ENCODE measurements at regions not wholly inside any gene's neighbourhood (a gene's known extent, or its start where the extent isn't known, plus 50 kb on each side); places are given as distances from the start of the nearest gene placed in this dataset.

DNA sequence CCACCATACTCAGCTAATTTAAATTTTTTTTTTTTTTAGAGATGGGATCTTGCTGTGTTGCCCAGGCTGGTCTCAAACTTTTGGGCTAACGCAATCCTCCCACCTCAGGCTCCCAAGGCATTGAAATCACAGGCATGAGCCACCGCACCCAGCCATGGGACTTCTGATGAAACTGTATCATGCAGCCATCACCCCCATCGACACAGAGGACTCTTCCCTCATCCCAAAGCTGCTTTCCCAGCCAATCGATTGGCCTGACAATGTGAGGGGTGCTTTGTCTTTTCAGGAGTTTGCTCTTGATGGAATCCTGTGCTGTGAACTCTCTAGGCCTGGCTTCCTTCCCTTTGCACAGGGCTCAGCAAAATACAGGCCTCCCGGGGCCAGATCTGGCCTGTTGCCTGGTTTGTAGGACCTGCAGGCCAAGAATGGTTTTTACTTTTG, 59.6 kb upstream of the NCOR2 start (continued):
- TF ChIP-seq, protein P1, sequence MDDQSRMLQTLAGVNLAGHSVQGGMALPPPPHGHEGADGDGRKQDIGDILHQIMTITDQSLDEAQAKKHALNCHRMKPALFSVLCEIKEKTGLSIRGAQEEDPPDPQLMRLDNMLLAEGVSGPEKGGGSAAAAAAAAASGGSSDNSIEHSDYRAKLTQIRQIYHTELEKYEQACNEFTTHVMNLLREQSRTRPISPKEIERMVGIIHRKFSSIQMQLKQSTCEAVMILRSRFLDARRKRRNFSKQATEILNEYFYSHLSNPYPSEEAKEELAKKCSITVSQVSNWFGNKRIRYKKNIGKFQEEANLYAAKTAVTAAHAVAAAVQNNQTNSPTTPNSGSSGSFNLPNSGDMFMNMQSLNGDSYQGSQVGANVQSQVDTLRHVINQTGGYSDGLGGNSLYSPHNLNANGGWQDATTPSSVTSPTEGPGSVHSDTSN (IDR thresholded peaks at IDR 0.05; ENCODE audit: insufficient replicate concordance, low read depth, low read length) = no peak
- no peak for TF ChIP-seq KLF5 (IDR thresholded peaks at IDR 0.05; ENCODE audit: partially characterized antibody)
- no peak for TF ChIP-seq CBX3 (IDR thresholded peaks at IDR 0.05; ENCODE audit: borderline replicate concordance, low read depth)

DNA sequence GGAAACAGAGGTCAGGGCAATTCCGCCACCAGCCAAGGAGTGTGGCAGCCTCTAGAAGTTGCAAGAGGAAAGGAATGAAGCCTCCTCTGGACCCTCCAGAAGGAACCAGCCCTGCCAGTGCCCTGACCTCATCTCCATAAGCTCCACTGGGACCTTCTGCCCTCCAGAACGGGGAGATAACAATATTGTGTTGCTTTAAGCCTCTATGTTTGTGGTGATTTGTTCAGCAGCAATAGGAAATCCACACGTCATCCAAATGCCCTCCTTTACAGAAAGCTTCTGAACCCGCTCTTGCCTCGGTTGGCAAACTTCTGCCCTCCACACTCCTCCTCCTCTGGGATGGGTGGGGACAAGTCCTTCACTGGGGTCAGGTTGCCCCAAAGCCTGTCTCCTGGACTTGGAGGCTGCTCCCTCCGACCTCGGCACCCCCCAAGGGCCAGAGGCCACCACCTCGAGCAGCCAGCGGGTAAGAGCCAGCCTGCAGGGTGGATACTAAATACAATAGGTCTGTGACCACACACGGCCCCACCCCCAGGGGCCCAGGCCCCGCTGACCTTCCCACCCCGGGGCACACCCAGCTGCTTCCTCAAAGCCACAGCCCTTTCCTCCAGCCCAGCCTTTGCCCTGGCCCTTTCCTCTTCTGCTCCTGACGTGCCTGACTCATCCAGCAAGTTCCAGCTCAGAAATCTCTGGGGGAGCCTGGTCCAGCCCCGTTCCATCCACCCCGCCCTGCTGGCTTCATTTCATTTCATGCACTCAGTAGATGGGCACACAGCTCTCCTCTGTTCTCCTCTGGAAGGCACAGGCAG, 58.7 kb upstream of the NCOR2 start:
- H2AFZ ChIP-seq (ENCODE audit: control insufficient read depth, low read depth, low read length) = no peak overlapping the region
- TF ChIP-seq, protein P1 (IDR thresholded peaks at IDR 0.05; ENCODE audit: insufficient replicate concordance, low read depth, low read length) = no peak
- TF ChIP-seq HCFC1 (IDR thresholded peaks at IDR 0.05; ENCODE audit: low read length) = no peak
- no peak for TF ChIP-seq RFX5 (IDR thresholded peaks at IDR 0.05; ENCODE audit: low read depth, low read length)
- TF ChIP-seq ZZZ3 (IDR thresholded peaks at IDR 0.05; ENCODE audit: control insufficient read depth, insufficient read length, low read depth) = no peak
- TF ChIP-seq FOXM1 (IDR thresholded peaks at IDR 0.05; ENCODE audit: low read depth, low read length) = no peak
- no peak for TF ChIP-seq NFXL1 (IDR thresholded peaks at IDR 0.05; ENCODE audit: borderline replicate concordance)
- TF ChIP-seq, protein P2, sequence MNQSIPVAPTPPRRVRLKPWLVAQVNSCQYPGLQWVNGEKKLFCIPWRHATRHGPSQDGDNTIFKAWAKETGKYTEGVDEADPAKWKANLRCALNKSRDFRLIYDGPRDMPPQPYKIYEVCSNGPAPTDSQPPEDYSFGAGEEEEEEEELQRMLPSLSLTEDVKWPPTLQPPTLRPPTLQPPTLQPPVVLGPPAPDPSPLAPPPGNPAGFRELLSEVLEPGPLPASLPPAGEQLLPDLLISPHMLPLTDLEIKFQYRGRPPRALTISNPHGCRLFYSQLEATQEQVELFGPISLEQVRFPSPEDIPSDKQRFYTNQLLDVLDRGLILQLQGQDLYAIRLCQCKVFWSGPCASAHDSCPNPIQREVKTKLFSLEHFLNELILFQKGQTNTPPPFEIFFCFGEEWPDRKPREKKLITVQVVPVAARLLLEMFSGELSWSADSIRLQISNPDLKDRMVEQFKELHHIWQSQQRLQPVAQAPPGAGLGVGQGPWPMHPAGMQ (IDR thresholded peaks at IDR 0.05; ENCODE audit: borderline replicate concordance) = no peak
- TF ChIP-seq BACH1 (IDR thresholded peaks at IDR 0.05; ENCODE audit: borderline replicate concordance) = no peak
- no peak for TF ChIP-seq SREBF1 (IDR thresholded peaks at IDR 0.05; ENCODE audit: low read length)
- no peak for TF ChIP-seq POU2F2 (IDR thresholded peaks at IDR 0.05; ENCODE audit: borderline replicate concordance, low read depth, low read length)
- TF ChIP-seq SMC3 (IDR thresholded peaks at IDR 0.05; ENCODE audit: borderline replicate concordance, low read length) = no peak
- no peak for TF ChIP-seq PAX5 (IDR thresholded peaks at IDR 0.05; ENCODE audit: borderline replicate concordance, low read depth, low read length)
- TF ChIP-seq HDAC6 (IDR thresholded peaks at IDR 0.05; ENCODE audit: unreplicated experiment) = no peak
- TF ChIP-seq NR2F1 (conservative IDR thresholded peaks at IDR 0.05) = no peak
- H3K9ac ChIP-seq (ENCODE audit: control insufficient read depth, insufficient read depth, low read length) = no peak overlapping the region
- H3K4me1 ChIP-seq (ENCODE audit: control insufficient read depth, insufficient read depth, low read length) = no peaks in the 10 kb centered on the region
- BruUV-seq (replicated peaks) = no TSS peak
- H3K27ac ChIP-seq (ENCODE audit: control insufficient read depth, insufficient read depth) = no peak overlapping the region
- in situ Hi-C loops (cut with MboI) (no loop called here), intact Hi-C loops (cut with micrococcal nuclease; ENCODE audit: unreplicated experiment) (no loop called here)
- H3K4me2 ChIP-seq (ENCODE audit: control insufficient read depth, insufficient read depth) = no peak overlapping the region
- no peaks in the 10 kb centered on the region; the same call in 2 of the 3 replicates for H3K9me3 ChIP-seq (replicated peaks; ENCODE audit: control insufficient read depth, insufficient read depth, low read length)
- no peaks in the 10 kb centered on the region for H4K20me1 ChIP-seq (ENCODE audit: control insufficient read depth, insufficient read depth)
- H3K79me2 ChIP-seq (ENCODE audit: control insufficient read depth, insufficient read depth, low read length) = no peaks in the 10 kb centered on the region
- ChIA-PET SMC1A (ENCODE audit: uncharacterized antibody, unreplicated experiment) (no interaction called here), POLR2A (no interaction called here), CTCF (interaction anchor here (0.6 kb wide), 1 partner anchor 103 kb away, joined by 3 read pairs; no protein-coding TSS in a partner anchor), RAD21 (ENCODE audit: unreplicated experiment) (no interaction called here)
- no peak overlapping the region for H3K4me3 ChIP-seq
- 23% methylated on average over 15 of the region's 15 CpGs for WGBS (ENCODE audit: insufficient coverage, insufficient replicate concordance, low lambda C conversion rate, missing lambda C conversion rate)
- ATAC-seq (no peak), DNase-seq (ENCODE audit: low read depth, low spot score) (no peak), FAIRE-seq (no peak)
- H3K27me3 ChIP-seq (replicated peaks in 1 of 2; ENCODE audit: control insufficient read depth in 2 of 2, insufficient read depth in 2 of 2, low read length in 1 of 2) = no peaks in the 10 kb centered on the region
- H3K36me3 ChIP-seq (ENCODE audit: control insufficient read depth in 2 of 2, insufficient read depth in 2 of 2, low read length in 1 of 2) = no peaks in the 10 kb centered on the region
